GM12865 (cell line): ENCODE measurements at regions not wholly inside any gene's neighbourhood (a gene's known extent, or its start where the extent isn't known, plus 50 kb on each side); places are given as distances from the start of the nearest gene placed in this dataset.

ENCODE experiments used
- DNase-seq: peaks from one replicate; pipeline ENCODE4 v3.0.0; 2010; ENCODE audit warnings: low read depth
- H3K4me3 ChIP-seq: 2 replicates; pipeline ENCODE4 v1.5.1; 2011; ENCODE audit warnings: mild to moderate bottlenecking, low read depth, low read length, control low read depth
- TF ChIP-seq, protein P1 (sequence below): IDR thresholded peaks from 2 replicates; pipeline ENCODE4 v1.5.1; 2011; ENCODE audit warnings: low read length, control low read depth, low read depth, inconsistent platforms; ENCODE audit not compliant: insufficient read depth; ENCODE audit errors: missing control alignments

DNA sequence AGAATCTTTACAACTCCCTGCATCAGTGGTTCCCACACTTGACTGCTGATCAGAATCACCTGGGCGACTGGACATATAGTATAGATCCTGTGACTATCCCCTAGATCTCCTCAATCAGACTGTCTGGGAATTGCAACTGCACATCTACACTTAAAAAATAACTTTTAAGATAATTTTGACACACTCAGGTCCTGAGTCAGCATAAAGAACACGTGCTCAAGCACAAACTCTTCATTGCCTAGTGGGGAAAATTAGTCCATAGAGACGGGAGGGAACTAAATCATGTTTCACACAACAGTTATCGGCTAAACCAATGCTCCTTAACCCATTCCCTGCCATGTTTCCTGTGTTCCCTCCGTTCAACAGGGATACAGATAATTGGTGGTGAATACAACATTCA lies 243.5 kb upstream of the FGF13 start:
- no peak overlapping the region for H3K4me3 ChIP-seq
- DNase-seq = no peak
- TF ChIP-seq, protein P1, sequence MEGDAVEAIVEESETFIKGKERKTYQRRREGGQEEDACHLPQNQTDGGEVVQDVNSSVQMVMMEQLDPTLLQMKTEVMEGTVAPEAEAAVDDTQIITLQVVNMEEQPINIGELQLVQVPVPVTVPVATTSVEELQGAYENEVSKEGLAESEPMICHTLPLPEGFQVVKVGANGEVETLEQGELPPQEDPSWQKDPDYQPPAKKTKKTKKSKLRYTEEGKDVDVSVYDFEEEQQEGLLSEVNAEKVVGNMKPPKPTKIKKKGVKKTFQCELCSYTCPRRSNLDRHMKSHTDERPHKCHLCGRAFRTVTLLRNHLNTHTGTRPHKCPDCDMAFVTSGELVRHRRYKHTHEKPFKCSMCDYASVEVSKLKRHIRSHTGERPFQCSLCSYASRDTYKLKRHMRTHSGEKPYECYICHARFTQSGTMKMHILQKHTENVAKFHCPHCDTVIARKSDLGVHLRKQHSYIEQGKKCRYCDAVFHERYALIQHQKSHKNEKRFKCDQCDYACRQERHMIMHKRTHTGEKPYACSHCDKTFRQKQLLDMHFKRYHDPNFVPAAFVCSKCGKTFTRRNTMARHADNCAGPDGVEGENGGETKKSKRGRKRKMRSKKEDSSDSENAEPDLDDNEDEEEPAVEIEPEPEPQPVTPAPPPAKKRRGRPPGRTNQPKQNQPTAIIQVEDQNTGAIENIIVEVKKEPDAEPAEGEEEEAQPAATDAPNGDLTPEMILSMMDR = no peak

DNA sequence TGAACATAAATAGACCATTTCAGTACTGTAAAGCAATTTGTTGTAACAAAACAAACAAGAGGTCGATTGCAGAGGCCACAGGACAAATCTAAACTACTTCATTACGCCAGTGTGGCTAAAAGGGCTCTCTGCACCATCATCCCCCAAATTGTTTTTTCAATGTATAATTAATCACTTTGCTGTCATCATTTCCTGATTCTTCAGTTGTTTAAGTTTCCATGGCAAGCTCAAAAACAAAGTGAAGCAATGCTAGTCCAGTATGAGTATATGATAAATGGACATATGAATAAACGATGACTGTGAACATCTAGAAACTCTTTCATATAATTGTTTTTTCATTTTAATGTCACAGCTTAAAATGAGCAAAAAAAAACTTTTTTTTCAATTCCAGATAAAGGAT lies 235.4 kb upstream of the FGF13 start:
- H3K4me3 ChIP-seq = no peak overlapping the region
- DNase-seq = no peak
- TF ChIP-seq, protein P1 = no peak

DNA sequence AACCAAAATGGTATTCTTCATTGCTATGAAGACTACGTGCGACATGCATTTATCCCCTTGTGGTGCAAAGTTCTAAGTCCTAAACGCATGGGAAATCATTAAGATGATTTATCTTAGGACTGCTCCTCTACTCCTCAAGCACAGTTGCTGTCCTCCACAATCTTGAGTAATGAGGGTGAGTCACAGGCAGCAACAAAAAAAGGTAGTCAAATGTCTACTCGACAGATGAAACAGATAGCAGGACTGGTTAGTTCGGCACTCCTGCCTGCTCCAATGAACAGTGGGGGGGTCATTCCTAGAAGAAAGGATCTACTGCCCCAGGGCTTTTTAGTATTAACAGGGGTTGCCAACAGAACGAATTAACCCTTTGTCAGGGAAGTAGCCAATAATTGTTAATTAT lies 233.7 kb upstream of the FGF13 start:
- TF ChIP-seq, protein P1 = no peak
- no peak overlapping the region for H3K4me3 ChIP-seq
- DNase-seq = no peak

DNA sequence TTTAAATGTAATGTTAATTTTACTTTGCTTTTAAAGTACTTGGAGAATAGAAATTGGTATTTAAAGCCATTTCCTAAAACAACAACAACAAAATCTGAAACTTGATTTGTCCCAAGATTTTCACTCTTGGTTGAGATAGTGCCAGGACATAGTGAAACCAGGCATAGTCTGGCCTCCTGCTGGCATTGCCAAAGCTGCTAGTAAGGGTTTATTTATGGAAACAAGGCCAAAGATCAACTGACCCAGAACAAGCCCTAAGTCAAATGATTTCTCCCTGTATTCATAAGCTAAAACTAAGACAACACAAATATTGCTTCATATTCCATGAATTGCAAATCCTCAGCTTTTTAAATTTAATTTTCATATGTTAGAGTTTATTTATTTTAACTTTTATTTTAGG lies 227.5 kb upstream of the FGF13 start:
- H3K4me3 ChIP-seq = no peak overlapping the region
- no peak for DNase-seq
- TF ChIP-seq, protein P1 = no peak

DNA sequence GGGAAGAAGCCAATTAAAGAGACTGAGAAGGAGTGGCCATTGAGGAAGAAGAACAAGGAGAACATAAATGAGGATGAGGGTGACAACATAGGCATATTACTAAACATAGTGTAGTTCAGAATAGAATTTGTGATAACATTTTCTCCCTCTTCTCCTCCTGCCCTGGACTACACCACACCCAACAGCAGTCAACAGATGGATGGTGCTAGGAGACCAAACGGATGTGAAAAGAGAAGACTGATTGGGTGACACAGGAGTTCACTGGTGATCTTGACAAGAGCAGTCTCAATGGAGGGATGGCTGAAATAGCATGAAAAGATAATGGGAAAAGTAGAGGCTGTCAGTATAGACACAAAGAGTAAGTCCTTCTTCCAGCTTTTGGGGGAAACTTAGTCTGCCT lies 226.5 kb upstream of the FGF13 start:
- H3K4me3 ChIP-seq = no peak overlapping the region
- no peak for DNase-seq
- TF ChIP-seq, protein P1 = no peak

DNA sequence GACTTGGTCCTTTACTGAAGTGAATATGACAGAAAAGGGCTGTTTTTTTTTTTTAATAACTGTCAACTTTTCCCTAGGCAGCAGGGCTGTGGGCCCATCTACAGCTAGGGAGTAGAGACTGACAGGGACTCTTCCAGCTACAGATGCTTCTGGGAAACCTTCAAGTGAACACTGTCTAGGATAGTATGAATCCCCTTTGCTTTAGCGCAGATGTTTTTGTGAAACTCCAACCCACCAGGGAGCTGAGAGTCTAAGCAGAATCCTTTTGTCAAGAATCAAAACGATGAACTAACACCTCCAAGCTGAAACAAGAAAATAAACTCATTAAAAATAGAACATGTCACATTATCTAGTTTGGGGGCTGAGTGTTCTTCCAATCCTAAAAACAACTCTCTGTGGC lies 219.7 kb upstream of the FGF13 start:
- no peak overlapping the region for H3K4me3 ChIP-seq
- TF ChIP-seq, protein P1 = no peak
- no peak for DNase-seq

DNA sequence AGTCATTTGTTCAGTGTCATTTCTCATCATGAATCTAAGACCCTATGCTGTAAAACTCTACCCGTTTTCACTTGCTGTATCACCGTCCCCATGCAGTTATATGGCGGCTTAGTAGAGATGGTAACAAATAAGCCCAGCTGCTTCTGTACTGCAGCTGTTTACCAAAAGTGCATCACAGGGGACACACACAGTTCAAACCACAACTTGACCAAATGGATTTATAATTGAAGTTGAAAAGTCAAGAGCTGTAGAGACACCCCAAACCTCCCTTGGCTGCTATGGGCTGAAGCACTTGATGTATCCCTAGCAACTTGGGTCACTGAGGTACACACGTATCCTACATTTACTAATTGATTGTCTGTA lies 219.0 kb upstream of the FGF13 start:
- TF ChIP-seq, protein P1 = no peak

More for the DNA sequence above, 219.0 kb upstream of the FGF13 start:
- no peak for DNase-seq
- H3K4me3 ChIP-seq = no peak overlapping the region
